ENCODE measurements at regions not wholly inside any gene's neighbourhood (a gene's known extent, or its start where the extent isn't known, plus 50 kb on each side); places are given as distances from the start of the nearest gene placed in this dataset.

GRCh38 chr11:43558146-43558545 lies 122.4 kb upstream of the HSD17B12 start:
- DNase-seq (ENCODE audit: low read depth) = no peak
- H3K4me3 ChIP-seq (ENCODE audit: control insufficient read depth, low read depth, low read length) = no peak overlapping the region
- no peak for TF ChIP-seq CTCF (IDR thresholded peaks at IDR 0.05; ENCODE audit: control insufficient read depth, insufficient read depth, low read depth, low read length, missing control alignments)

- no peak for TF ChIP-seq CTCF (IDR thresholded peaks at IDR 0.05; ENCODE audit: control insufficient read depth, insufficient read depth, low read depth, low read length, missing control alignments)
Measured at GRCh38 chr11:43558556-43559127, 121.9 kb upstream of the HSD17B12 start.

GRCh38 chr11:43561832-43562231 lies 118.7 kb upstream of the HSD17B12 start:
- TF ChIP-seq CTCF (IDR thresholded peaks at IDR 0.05; ENCODE audit: control insufficient read depth, insufficient read depth, low read depth, low read length, missing control alignments) = no peak
- DNase-seq (ENCODE audit: low read depth) = no peak

More at GRCh38 chr11:43558556-43559127, 121.9 kb upstream of the HSD17B12 start:
- DNase-seq (ENCODE audit: low read depth) = no peak
- H3K4me3 ChIP-seq (ENCODE audit: control insufficient read depth, low read depth, low read length) = no peak overlapping the region

GRCh38 chr11:43567396-43567975 lies 113.1 kb upstream of the HSD17B12 start:
- H3K4me3 ChIP-seq (ENCODE audit: control insufficient read depth, low read depth, low read length) = no peak overlapping the region
- peak; percentile 70 for TF ChIP-seq CTCF (IDR thresholded peaks at IDR 0.05; ENCODE audit: control insufficient read depth, insufficient read depth, low read depth, low read length, missing control alignments)
- peak; percentile 21 for DNase-seq (ENCODE audit: low read depth)

More at GRCh38 chr11:43561832-43562231, 118.7 kb upstream of the HSD17B12 start:
- no peak overlapping the region for H3K4me3 ChIP-seq (ENCODE audit: control insufficient read depth, low read depth, low read length)

GRCh38 chr11:43573233-43573632 lies 107.3 kb upstream of the HSD17B12 start:
- DNase-seq (ENCODE audit: low read depth) = no peak
- no peak overlapping the region for H3K4me3 ChIP-seq (ENCODE audit: control insufficient read depth, low read depth, low read length)
- TF ChIP-seq CTCF (IDR thresholded peaks at IDR 0.05; ENCODE audit: control insufficient read depth, insufficient read depth, low read depth, low read length, missing control alignments) = peak; percentile 62

- H3K4me3 ChIP-seq (ENCODE audit: control insufficient read depth, low read depth, low read length) = no peak overlapping the region
- no peak for DNase-seq (ENCODE audit: low read depth)
- no peak for TF ChIP-seq CTCF (IDR thresholded peaks at IDR 0.05; ENCODE audit: control insufficient read depth, insufficient read depth, low read depth, low read length, missing control alignments)
Measured at GRCh38 chr11:43573873-43574272, 106.7 kb upstream of the HSD17B12 start.

All from AG09309 (cell line).